Retinal pigment epithelial cell (primary cell): ENCODE measurements at regions not wholly inside any gene's neighbourhood (a gene's known extent, or its start where the extent isn't known, plus 50 kb on each side); places are given as distances from the start of the nearest gene placed in this dataset.

ENCODE experiments used
- DNase-seq: peaks from one replicate; pipeline ENCODE4 v3.0.0-alpha.2; 2010; ENCODE audit warnings: low read depth
- H3K4me3 ChIP-seq: 2 replicates; pipeline ENCODE4 v1.5.1; 2011; ENCODE audit warnings: mild to moderate bottlenecking, low read length, control low read depth, moderate library complexity
- TF ChIP-seq, protein P1 (sequence below): conservative IDR thresholded peaks from 2 replicates; pipeline ENCODE4 v1.5.1; 2011; ENCODE audit warnings: low read depth, low read length, control low read depth, inconsistent platforms

- H3K4me3 ChIP-seq: no peak overlapping the region
- TF ChIP-seq, protein P1, sequence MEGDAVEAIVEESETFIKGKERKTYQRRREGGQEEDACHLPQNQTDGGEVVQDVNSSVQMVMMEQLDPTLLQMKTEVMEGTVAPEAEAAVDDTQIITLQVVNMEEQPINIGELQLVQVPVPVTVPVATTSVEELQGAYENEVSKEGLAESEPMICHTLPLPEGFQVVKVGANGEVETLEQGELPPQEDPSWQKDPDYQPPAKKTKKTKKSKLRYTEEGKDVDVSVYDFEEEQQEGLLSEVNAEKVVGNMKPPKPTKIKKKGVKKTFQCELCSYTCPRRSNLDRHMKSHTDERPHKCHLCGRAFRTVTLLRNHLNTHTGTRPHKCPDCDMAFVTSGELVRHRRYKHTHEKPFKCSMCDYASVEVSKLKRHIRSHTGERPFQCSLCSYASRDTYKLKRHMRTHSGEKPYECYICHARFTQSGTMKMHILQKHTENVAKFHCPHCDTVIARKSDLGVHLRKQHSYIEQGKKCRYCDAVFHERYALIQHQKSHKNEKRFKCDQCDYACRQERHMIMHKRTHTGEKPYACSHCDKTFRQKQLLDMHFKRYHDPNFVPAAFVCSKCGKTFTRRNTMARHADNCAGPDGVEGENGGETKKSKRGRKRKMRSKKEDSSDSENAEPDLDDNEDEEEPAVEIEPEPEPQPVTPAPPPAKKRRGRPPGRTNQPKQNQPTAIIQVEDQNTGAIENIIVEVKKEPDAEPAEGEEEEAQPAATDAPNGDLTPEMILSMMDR: no peak
- no peak for DNase-seq
Observed at GRCh38 chr1:38758820-38759219, 100.8 kb downstream of the RRAGC start.

- no peak overlapping the region for H3K4me3 ChIP-seq
- TF ChIP-seq, protein P1: no peak
- DNase-seq: no peak
Observed at GRCh38 chr1:38746941-38747600, 112.5 kb downstream of the RRAGC start.

- TF ChIP-seq, protein P1: no peak
- no peak overlapping the region for H3K4me3 ChIP-seq
- no peak for DNase-seq
Observed at GRCh38 chr1:38746402-38746935, 113.1 kb downstream of the RRAGC start.

DNA sequence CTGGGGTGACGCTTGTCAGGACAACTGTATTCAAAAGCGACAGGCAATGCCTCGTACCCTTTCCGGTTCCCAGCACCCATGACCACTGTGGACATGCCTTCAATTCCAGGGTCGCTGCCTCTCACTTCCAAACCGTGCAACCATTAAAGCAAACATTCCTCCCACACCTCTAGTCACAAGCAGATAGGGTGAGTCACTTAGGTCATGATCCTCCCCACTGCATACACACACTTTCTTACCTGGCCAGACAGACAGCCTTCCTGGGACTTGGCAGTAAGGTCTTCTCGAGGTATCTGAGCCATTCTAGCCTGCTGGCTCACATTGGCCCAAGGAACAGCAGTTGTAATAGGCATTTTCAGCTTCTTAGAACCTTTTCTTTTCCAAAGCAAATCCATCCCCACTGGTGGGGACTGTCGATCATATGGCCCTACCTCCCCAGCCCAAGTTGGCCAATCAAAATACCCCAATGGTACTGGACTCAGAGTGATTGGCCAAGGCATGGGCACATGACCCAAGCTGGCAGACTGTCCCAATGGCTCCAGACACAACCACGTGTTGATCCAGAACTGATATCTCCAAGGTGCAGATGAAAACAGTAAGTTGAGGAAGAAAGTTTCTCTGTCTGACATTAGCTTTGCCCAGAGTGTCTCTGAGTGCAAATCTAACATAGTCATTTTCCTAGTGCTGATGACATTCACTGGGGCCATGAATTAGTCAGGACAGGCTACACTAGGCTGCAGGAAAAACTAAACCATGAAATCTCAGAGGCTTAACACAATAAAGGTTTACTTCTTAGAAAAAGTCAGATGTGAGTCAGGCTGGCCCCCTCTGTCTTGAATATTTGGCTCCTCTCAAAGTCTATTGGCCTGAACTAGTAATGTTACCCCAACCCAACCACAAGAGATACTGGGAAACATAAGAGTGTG is 113.8 kb downstream of the RRAGC start:
- no peak for DNase-seq
- TF ChIP-seq, protein P1: no peak
- no peak overlapping the region for H3K4me3 ChIP-seq

- no peak for DNase-seq
- TF ChIP-seq, protein P1: no peak
- no peak overlapping the region for H3K4me3 ChIP-seq
Observed at GRCh38 chr1:38744452-38745350, 114.9 kb downstream of the RRAGC start.

GRCh38 chr1:38743184-38743583 is 116.4 kb downstream of the RRAGC start:
- no peak overlapping the region for H3K4me3 ChIP-seq
- no peak for DNase-seq
- TF ChIP-seq, protein P1: no peak
